ENCODE measurements at regions not wholly inside any gene's neighbourhood (a gene's known extent, or its start where the extent isn't known, plus 50 kb on each side); places are given as distances from the start of the nearest gene placed in this dataset.

DNA sequence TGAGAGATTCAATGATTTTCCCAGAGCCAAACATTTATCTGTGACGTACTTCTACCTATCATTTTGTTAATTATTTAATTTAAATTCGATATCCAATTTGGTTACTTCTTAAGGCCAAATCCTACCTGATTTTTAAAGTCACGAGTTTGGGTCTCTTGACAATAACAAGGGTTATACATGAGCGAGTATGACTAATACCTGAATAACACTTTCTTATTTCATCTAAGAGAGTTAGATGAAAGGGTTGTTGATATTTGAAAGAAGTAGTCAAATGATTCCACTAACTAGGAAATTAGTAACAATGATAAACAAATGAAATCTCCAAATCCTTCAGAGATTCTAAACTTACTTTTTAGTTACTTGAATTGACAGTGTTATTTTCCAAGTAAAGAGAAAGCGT is 1086.9 kb downstream of the XPNPEP1 start:
- intact Hi-C loops (cut with micrococcal nuclease) = no loop called here
- TF ChIP-seq, protein P1, sequence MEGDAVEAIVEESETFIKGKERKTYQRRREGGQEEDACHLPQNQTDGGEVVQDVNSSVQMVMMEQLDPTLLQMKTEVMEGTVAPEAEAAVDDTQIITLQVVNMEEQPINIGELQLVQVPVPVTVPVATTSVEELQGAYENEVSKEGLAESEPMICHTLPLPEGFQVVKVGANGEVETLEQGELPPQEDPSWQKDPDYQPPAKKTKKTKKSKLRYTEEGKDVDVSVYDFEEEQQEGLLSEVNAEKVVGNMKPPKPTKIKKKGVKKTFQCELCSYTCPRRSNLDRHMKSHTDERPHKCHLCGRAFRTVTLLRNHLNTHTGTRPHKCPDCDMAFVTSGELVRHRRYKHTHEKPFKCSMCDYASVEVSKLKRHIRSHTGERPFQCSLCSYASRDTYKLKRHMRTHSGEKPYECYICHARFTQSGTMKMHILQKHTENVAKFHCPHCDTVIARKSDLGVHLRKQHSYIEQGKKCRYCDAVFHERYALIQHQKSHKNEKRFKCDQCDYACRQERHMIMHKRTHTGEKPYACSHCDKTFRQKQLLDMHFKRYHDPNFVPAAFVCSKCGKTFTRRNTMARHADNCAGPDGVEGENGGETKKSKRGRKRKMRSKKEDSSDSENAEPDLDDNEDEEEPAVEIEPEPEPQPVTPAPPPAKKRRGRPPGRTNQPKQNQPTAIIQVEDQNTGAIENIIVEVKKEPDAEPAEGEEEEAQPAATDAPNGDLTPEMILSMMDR (IDR thresholded peaks at IDR 0.05; ENCODE audit: unreplicated experiment) = no peak
- no TSS peak for BruUV-seq (replicated peaks)
- Mint-ChIP-seq H3K36me3 (ENCODE audit: insufficient read depth, unreplicated experiment) (no peaks in the 10 kb centered on the region), H3K4me3 (ENCODE audit: unreplicated experiment) (no peak overlapping the region), H3K27ac (ENCODE audit: low read depth, unreplicated experiment) (no peak overlapping the region), H3K27me3 (ENCODE audit: insufficient read depth, unreplicated experiment) (no peaks in the 10 kb centered on the region), H3K4me1 (ENCODE audit: insufficient read depth, unreplicated experiment) (no peaks in the 10 kb centered on the region), H3K9me3 (ENCODE audit: unreplicated experiment) (no peaks in the 10 kb centered on the region)
- CTCF ChIA-PET = no interaction called here
- POLR2A ChIA-PET = interaction anchor here (0.6 to 0.7 kb wide), 2 partner anchors 46 to 918 kb away, joined by 3 read pairs; no protein-coding TSS in a partner anchor
- DNase-seq (ENCODE audit: unreplicated experiment) = no peak

DNA sequence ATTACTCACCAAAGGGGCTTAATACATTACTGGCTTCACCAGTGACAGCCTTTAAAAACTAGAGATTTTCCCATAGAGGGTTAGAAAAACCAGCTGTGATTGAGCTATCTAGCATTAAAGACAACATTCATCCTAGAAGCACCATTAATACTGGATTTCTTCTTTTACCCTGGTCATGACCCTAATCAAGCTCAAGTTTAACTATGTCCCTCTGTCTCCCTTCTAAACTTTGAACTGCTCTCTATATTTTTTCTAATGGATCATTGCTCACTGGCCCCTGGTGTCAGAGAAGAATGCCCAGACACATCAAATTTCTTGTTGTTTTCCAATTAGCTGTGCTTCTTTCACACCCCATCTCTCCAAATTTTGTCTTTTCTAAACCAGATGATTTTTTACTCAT is 1101.3 kb downstream of the XPNPEP1 start:
- TF ChIP-seq, protein P1 (IDR thresholded peaks at IDR 0.05; ENCODE audit: unreplicated experiment) = no peak
- ChIA-PET POLR2A (no interaction called here), CTCF (no interaction called here)
- Mint-ChIP-seq H3K36me3 (ENCODE audit: insufficient read depth, unreplicated experiment) (no peaks in the 10 kb centered on the region), H3K4me1 (ENCODE audit: insufficient read depth, unreplicated experiment) (no peaks in the 10 kb centered on the region), H3K9me3 (ENCODE audit: unreplicated experiment) (no peaks in the 10 kb centered on the region), H3K27me3 (ENCODE audit: insufficient read depth, unreplicated experiment) (no peaks in the 10 kb centered on the region), H3K27ac (ENCODE audit: low read depth, unreplicated experiment) (no peak overlapping the region), H3K4me3 (ENCODE audit: unreplicated experiment) (no peak overlapping the region)
- DNase-seq (ENCODE audit: unreplicated experiment) = no peak
- intact Hi-C loops (cut with micrococcal nuclease) = no loop called here
- no TSS peak for BruUV-seq (replicated peaks)

DNA sequence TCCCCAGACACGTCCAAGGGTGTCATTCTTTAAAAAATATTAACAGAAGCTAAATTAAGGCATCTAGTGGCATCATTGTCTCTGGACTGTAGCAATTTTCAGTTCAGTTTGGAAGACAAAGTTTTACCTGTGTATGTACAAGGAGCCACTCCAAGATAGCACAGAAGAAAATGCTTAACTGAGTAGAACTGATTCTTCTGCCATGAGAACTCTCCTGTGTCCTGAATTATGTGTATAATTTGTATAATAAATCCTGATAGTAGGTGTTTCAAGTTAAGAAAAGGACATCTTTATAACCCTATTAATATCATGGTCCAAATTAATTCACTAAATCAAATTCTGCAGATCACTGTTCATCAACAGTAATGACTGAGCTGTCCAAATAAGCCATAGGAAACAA is 1104.0 kb downstream of the XPNPEP1 start:
- Mint-ChIP-seq H3K9me3 (ENCODE audit: unreplicated experiment) (no peaks in the 10 kb centered on the region), H3K4me3 (ENCODE audit: unreplicated experiment) (no peak overlapping the region), H3K4me1 (ENCODE audit: insufficient read depth, unreplicated experiment) (no peaks in the 10 kb centered on the region), H3K27me3 (ENCODE audit: insufficient read depth, unreplicated experiment) (no peaks in the 10 kb centered on the region), H3K27ac (ENCODE audit: low read depth, unreplicated experiment) (no peak overlapping the region), H3K36me3 (ENCODE audit: insufficient read depth, unreplicated experiment) (no peaks in the 10 kb centered on the region)
- DNase-seq (ENCODE audit: unreplicated experiment) = no peak
- no TSS peak for BruUV-seq (replicated peaks)
- intact Hi-C loops (cut with micrococcal nuclease) = no loop called here
- ChIA-PET POLR2A (no interaction called here), CTCF (interaction anchor here (0.7 kb wide), 1 partner anchor 17 kb away, joined by 3 read pairs; no protein-coding TSS in a partner anchor)
- TF ChIP-seq, protein P1 (IDR thresholded peaks at IDR 0.05; ENCODE audit: unreplicated experiment) = no peak

DNA sequence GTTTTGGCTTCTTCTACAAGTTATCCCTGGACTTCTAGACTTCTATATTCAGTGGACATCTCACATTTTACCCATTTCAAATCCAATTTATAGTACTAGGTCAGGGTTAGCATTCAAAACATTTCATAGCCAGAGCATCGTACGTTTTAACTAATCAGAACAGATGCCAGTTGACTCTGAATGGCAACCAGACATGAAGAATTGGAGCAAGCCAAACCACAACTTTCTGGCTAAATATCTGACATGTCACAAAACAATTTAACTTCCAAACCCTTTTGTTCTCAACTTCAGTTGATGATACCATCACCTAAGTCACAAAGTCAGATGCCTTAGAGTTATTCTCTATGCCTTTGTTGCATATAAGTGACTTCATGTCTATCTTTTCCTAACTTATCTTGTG is 1105.7 kb downstream of the XPNPEP1 start:
- POLR2A ChIA-PET = interaction anchor here (0.6 kb wide), 2 partner anchors 58 to 166 kb away, joined by 3 read pairs; no protein-coding TSS in a partner anchor
- Mint-ChIP-seq H3K27me3 (ENCODE audit: insufficient read depth, unreplicated experiment) (no peaks in the 10 kb centered on the region), H3K4me3 (ENCODE audit: unreplicated experiment) (no peak overlapping the region), H3K4me1 (ENCODE audit: insufficient read depth, unreplicated experiment) (no peaks in the 10 kb centered on the region), H3K9me3 (ENCODE audit: unreplicated experiment) (no peaks in the 10 kb centered on the region), H3K36me3 (ENCODE audit: insufficient read depth, unreplicated experiment) (no peaks in the 10 kb centered on the region), H3K27ac (ENCODE audit: low read depth, unreplicated experiment) (no peak overlapping the region)
- DNase-seq (ENCODE audit: unreplicated experiment) = no peak
- intact Hi-C loops (cut with micrococcal nuclease) = no loop called here
- CTCF ChIA-PET = no interaction called here
- no TSS peak for BruUV-seq (replicated peaks)
- TF ChIP-seq, protein P1 (IDR thresholded peaks at IDR 0.05; ENCODE audit: unreplicated experiment) = no peak

Measured in MCF 10A (cell line).